NCI-H128 (cell line): ENCODE measurements at regions not wholly inside any gene's neighbourhood (a gene's known extent, or its start where the extent isn't known, plus 50 kb on each side); places are given as distances from the start of the nearest gene placed in this dataset.

Experiments
- DNase-seq: peaks from one replicate; lab custom pipeline; 2025; ENCODE audit not compliant: unreplicated experiment; lab: John Stamatoyannopoulos, UW

GRCh38 chr5:105392710-105393149 is 1830.1 kb upstream of the NUDT12 start:
- no peak for DNase-seq

GRCh38 chr5:105392122-105392709 is 1829.6 kb upstream of the NUDT12 start:
- no peak for DNase-seq

- DNase-seq: no peak
Observed at GRCh38 chr5:105380126-105380525, 1817.5 kb upstream of the NUDT12 start.

GRCh38 chr5:105371169-105371568 is 1808.6 kb upstream of the NUDT12 start:
- DNase-seq: no peak

GRCh38 chr5:105350486-105351140 is 1788.0 kb upstream of the NUDT12 start:
- no peak for DNase-seq

- no peak for DNase-seq
Observed at GRCh38 chr5:105331558-105331957, 1769.0 kb upstream of the NUDT12 start.

- no peak for DNase-seq
Observed at GRCh38 chr5:105330185-105330584, 1767.6 kb upstream of the NUDT12 start.

- no peak for DNase-seq
Observed at GRCh38 chr5:105304859-105305258, 1742.3 kb upstream of the NUDT12 start.

GRCh38 chr5:105288946-105289345 is 1726.4 kb upstream of the NUDT12 start:
- DNase-seq: no peak

GRCh38 chr5:105283134-105283533 is 1720.5 kb upstream of the NUDT12 start:
- DNase-seq: no peak

GRCh38 chr5:105274079-105274478 is 1711.5 kb upstream of the NUDT12 start:
- no peak for DNase-seq

GRCh38 chr5:105263515-105263914 is 1700.9 kb upstream of the NUDT12 start:
- no peak for DNase-seq

- no peak for DNase-seq
Observed at GRCh38 chr5:105259581-105260217, 1697.1 kb upstream of the NUDT12 start.

- no peak for DNase-seq
Observed at GRCh38 chr5:105238561-105238960, 1676.0 kb upstream of the NUDT12 start.

- DNase-seq: no peak
Observed at GRCh38 chr5:105230516-105231157, 1668.0 kb upstream of the NUDT12 start.

GRCh38 chr5:105218018-105218417 is 1655.4 kb upstream of the NUDT12 start:
- DNase-seq: no peak

- DNase-seq: no peak
Observed at GRCh38 chr5:105213078-105213477, 1650.5 kb upstream of the NUDT12 start.

- DNase-seq: no peak
Observed at GRCh38 chr5:105207066-105207465, 1644.5 kb upstream of the NUDT12 start.

- no peak for DNase-seq
Observed at GRCh38 chr5:105197531-105197930, 1634.9 kb upstream of the NUDT12 start.

GRCh38 chr5:105195765-105196164 is 1633.2 kb upstream of the NUDT12 start:
- DNase-seq: no peak

- DNase-seq: no peak
Observed at GRCh38 chr5:105172918-105173317, 1610.3 kb upstream of the NUDT12 start.

- DNase-seq: no peak
Observed at GRCh38 chr5:105168806-105169205, 1606.2 kb upstream of the NUDT12 start.
